H1 (cell line): ENCODE measurements at regions not wholly inside any gene's neighbourhood (a gene's known extent, or its start where the extent isn't known, plus 50 kb on each side); places are given as distances from the start of the nearest gene placed in this dataset.

Source experiments
- CTCF ChIA-PET: fragments of 300-600 bp; sonication (Branson Sonifier 250); formaldehyde crosslinking; loops from one replicate; lab custom pipeline; 2021; ENCODE audit not compliant: partially characterized antibody; lab: Charles Lee
- POLR2A ChIA-PET: fragments of 300-600 bp; sonication (Branson Sonifier 250); formaldehyde crosslinking; loops from one replicate; lab custom pipeline; 2021; ENCODE audit warnings: inconsistent platforms; ENCODE audit not compliant: partially characterized antibody; lab: Charles Lee
- DNase-seq, 2 experiments: peaks; one replicate each; pipeline versions ENCODE4 v3.0.0 to v3.0.0-alpha.2; 2010 to 2022; ENCODE audit warnings: low spot score in 2 of 2, low read depth in 1 of 2, mixed read lengths in 1 of 2
- FAIRE-seq: peaks from 2 replicates; lab custom pipeline; 2011; peaks lifted over from hg19 to GRCh38; lab: Jason Lieb, UNC
- H2AFZ ChIP-seq: 2 replicates; pipeline ENCODE4 v1.8.1; 2012; ENCODE audit warnings: low read length, inconsistent platforms
- H2AK5ac ChIP-seq: 2 replicates; pipeline ENCODE4 v1.6.1; 2013; ENCODE audit warnings: low read depth, low read length
- H2BK120ac ChIP-seq: replicated peaks from 2 replicates; pipeline ENCODE3; 2013; ENCODE audit warnings: low read depth, low read length, inconsistent platforms
- H2BK12ac ChIP-seq: 2 replicates; pipeline ENCODE4 v1.6.1; 2013; ENCODE audit warnings: low read depth, low read length
- H2BK15ac ChIP-seq: 2 replicates; pipeline ENCODE4 v1.6.1; 2013; ENCODE audit warnings: low read length
- H2BK20ac ChIP-seq: 2 replicates; pipeline ENCODE4 v1.6.1; 2013; ENCODE audit warnings: low read length
- H2BK5ac ChIP-seq: 2 replicates; pipeline ENCODE4 v1.6.1; 2013; ENCODE audit warnings: low read depth, low read length
- H3K14ac ChIP-seq: 2 replicates; pipeline ENCODE4 v1.6.1; 2013; ENCODE audit warnings: inconsistent platforms; ENCODE audit not compliant: insufficient read length
- H3K18ac ChIP-seq: 2 replicates; pipeline ENCODE4 v1.6.1; 2013; ENCODE audit warnings: low read length; ENCODE audit errors: extremely low read depth
- H3K23ac ChIP-seq: 2 replicates; pipeline ENCODE4 v1.6.1; 2013; ENCODE audit warnings: inconsistent platforms; ENCODE audit not compliant: insufficient read length
- H3K23me2 ChIP-seq: 2 replicates; pipeline ENCODE4 v1.6.1; 2013; ENCODE audit warnings: low read depth, low read length
- H3K27ac ChIP-seq: 2 replicates; pipeline ENCODE4 v1.6.1; 2011; ENCODE audit warnings: low read depth, low read length, inconsistent platforms
- H3K27me3 ChIP-seq, 4 experiments: replicated peaks in 1 of 4; 1 replicate in 1 of 4; 2 replicates in 3 of 4; pipeline versions ENCODE4 v1.6.1 to v1.8.1; 2011 to 2013; ENCODE audit warnings: low read length in 3 of 4, mild to moderate bottlenecking in 3 of 4, inconsistent platforms in 2 of 4, mixed read lengths in 2 of 4, moderate library complexity in 1 of 4; ENCODE audit not compliant: control insufficient read depth in 3 of 4, insufficient read depth in 3 of 4; ENCODE audit errors: extremely low read depth in 1 of 4
- H3K36me3 ChIP-seq, 4 experiments: 2 replicates each; pipeline versions ENCODE4 v1.6.1 to v1.8.1; 2011 to 2013; ENCODE audit warnings: mild to moderate bottlenecking in 4 of 4, low read length in 3 of 4, moderate library complexity in 2 of 4, control low read depth in 1 of 4, inconsistent platforms in 1 of 4; ENCODE audit not compliant: insufficient read depth in 4 of 4, control insufficient read depth in 2 of 4
- H3K4ac ChIP-seq: replicated peaks from 2 replicates; pipeline ENCODE3; 2013; ENCODE audit warnings: low read length, low read depth, mixed read lengths, inconsistent platforms; ENCODE audit not compliant: insufficient read length
- H3K4me1 ChIP-seq, 4 experiments: replicated peaks in 1 of 4; 1 replicate in 1 of 4; 2 replicates in 3 of 4; pipeline versions ENCODE4 v1.6.1 to v1.8.1; 2011 to 2013; ENCODE audit warnings: low read length in 3 of 4, inconsistent platforms in 2 of 4, mixed read lengths in 1 of 4; ENCODE audit not compliant: insufficient read depth in 4 of 4, control insufficient read depth in 3 of 4
- H3K4me2 ChIP-seq, 2 experiments: 2 replicates each; pipeline versions ENCODE4 v1.6.1 to v1.8.1; 2011 to 2013; ENCODE audit warnings: low read depth in 2 of 2, low read length in 2 of 2, control low read depth in 1 of 2, inconsistent platforms in 1 of 2, mild to moderate bottlenecking in 1 of 2; ENCODE audit not compliant: insufficient read depth in 1 of 2
- H3K4me3 ChIP-seq, 4 experiments: fragments of 200-600, 300-600 bp in 1 of 4; sonication (generic), shearing (Covaris generic), sonication (Bioruptor Twin) in 1 of 4; 2 replicates each; pipeline versions ENCODE4 v1.5.1 to v1.8.1; 2011 to 2016; ENCODE audit warnings: low read length in 4 of 4, low read depth in 3 of 4, control low read depth in 2 of 4, inconsistent platforms in 2 of 4, mild to moderate bottlenecking in 2 of 4, mixed read lengths in 1 of 4, moderate library complexity in 1 of 4; ENCODE audit not compliant: insufficient read depth in 2 of 4; ENCODE audit errors: extremely low read depth in 1 of 4
- H3K56ac ChIP-seq: replicated peaks from 2 replicates; pipeline ENCODE3; 2013; ENCODE audit warnings: low read depth, mild to moderate bottlenecking, mixed read lengths, low read length, inconsistent platforms; ENCODE audit not compliant: insufficient read length
- H3K79me1 ChIP-seq: 2 replicates; pipeline ENCODE4 v1.6.1; 2013; ENCODE audit warnings: low read depth, low read length, control low read depth
- H3K79me2 ChIP-seq, 2 experiments: 2 replicates each; pipeline versions ENCODE4 v1.6.1 to v1.8.1; 2012 to 2013; ENCODE audit warnings: low read length in 2 of 2, mild to moderate bottlenecking in 2 of 2, inconsistent platforms in 1 of 2; ENCODE audit not compliant: insufficient read depth in 2 of 2, control insufficient read depth in 1 of 2
- H3K9ac ChIP-seq, 4 experiments: replicated peaks in 1 of 4; 1 replicate in 1 of 4; 2 replicates in 3 of 4; pipeline versions ENCODE4 v1.6.1 to v1.8.1; 2011 to 2013; ENCODE audit warnings: low read depth in 3 of 4, low read length in 3 of 4, control low read depth in 2 of 4, mild to moderate bottlenecking in 2 of 4, moderate library complexity in 2 of 4, inconsistent platforms in 1 of 4; ENCODE audit errors: extremely low read depth in 1 of 4
- H3K9me3 ChIP-seq, 2 experiments: 2 replicates each; pipeline versions ENCODE4 v1.6.1 to v1.8.1; 2012 to 2013; ENCODE audit warnings: mild to moderate bottlenecking in 2 of 2, moderate library complexity in 2 of 2, control low read depth in 1 of 2, inconsistent platforms in 1 of 2, low read depth in 1 of 2, low read length in 1 of 2, mixed read lengths in 1 of 2; ENCODE audit not compliant: insufficient read depth in 2 of 2
- H4K20me1 ChIP-seq, 2 experiments: replicated peaks in 1 of 2; 2 replicates each; pipeline versions ENCODE3 to v1.8.1; 2011 to 2013; ENCODE audit warnings: inconsistent platforms in 2 of 2, low read length in 2 of 2, mild to moderate bottlenecking in 1 of 2; ENCODE audit not compliant: insufficient read depth in 2 of 2, control insufficient read depth in 1 of 2
- H4K5ac ChIP-seq: 2 replicates; pipeline ENCODE4 v1.6.1; 2013; ENCODE audit warnings: low read length, low read depth, mixed read lengths, inconsistent platforms; ENCODE audit not compliant: insufficient read length
- H4K8ac ChIP-seq: 2 replicates; pipeline ENCODE4 v1.8.0; 2013; ENCODE audit warnings: mild to moderate bottlenecking, moderate library complexity, low read length, inconsistent platforms; ENCODE audit not compliant: insufficient read depth; ENCODE audit errors: extremely low read depth
- H4K91ac ChIP-seq: replicated peaks from 2 replicates; pipeline ENCODE3; 2013; ENCODE audit warnings: low read length, mixed read lengths, inconsistent platforms; ENCODE audit not compliant: insufficient read length
- CHD2 ChIP-seq: IDR thresholded peaks from 2 replicates; pipeline ENCODE4 v1.6.1; 2012; ENCODE audit warnings: low read length, improper control_type of control experiment
- RAD21 ChIP-seq, 2 experiments: IDR thresholded peaks in 1 of 2; conservative IDR thresholded peaks in 1 of 2; 2 replicates each; pipeline ENCODE4 v1.6.1; 2011; ENCODE audit warnings: low read depth in 2 of 2, low read length in 2 of 2, improper control_type of control experiment in 1 of 2, inconsistent platforms in 1 of 2, mild to moderate bottlenecking in 1 of 2, moderate library complexity in 1 of 2
- SP1 ChIP-seq: IDR thresholded peaks from 2 replicates; pipeline ENCODE4 v1.6.1; 2011; ENCODE audit warnings: low read depth, low read length
- TCF12 ChIP-seq: IDR thresholded peaks from 2 replicates; pipeline ENCODE4 v1.6.1; 2011; ENCODE audit warnings: low read depth, mild to moderate bottlenecking, low read length
- YY1 ChIP-seq: IDR thresholded peaks from 2 replicates; pipeline ENCODE4 v1.6.1; 2011; ENCODE audit warnings: low read depth, mild to moderate bottlenecking, low read length
- WGBS, 2 experiments: shearing (Covaris generic) in 1 of 2; methylation state at CpG; one replicate each; pipeline versions ENCODE4 v1.1.6 to v1.1.7; 2013 to 2015; ENCODE audit warnings: low lambda C conversion rate in 2 of 2, mixed read lengths in 2 of 2, inconsistent platforms in 1 of 2, low coverage in 1 of 2, missing lambda C conversion rate in 1 of 2; ENCODE audit not compliant: insufficient replicate concordance in 2 of 2, insufficient coverage in 1 of 2, insufficient read length in 1 of 2; ENCODE audit errors: extremely low coverage in 1 of 2, missing lambda C conversion rate in 1 of 2; 5-methylcytosine and 5-hydroxymethylcytosine counted together

DNA sequence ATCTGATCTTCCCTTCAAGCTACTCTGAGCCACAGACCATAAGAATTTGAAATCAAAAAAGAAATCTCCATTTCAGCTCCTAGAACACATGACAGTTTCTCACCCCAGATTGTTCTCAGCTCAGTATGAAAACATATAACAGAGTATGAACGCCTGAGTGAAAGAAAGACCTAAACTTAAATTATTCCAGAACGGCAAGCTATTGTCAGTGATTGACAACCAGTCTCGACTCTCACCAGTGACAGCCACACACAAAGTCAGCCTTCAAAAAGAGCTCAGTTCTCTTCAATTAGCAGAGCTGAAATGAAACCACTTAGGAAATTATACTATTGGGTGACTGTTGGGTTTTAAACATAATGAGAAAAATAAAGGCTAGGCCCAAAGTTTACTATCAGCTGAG lies 312.8 kb downstream of the OMA1 start:
- Histone ChIP-seq H4K91ac (no peak overlapping the region), H2BK5ac (no peak overlapping the region), H3K79me1 (peaks cover 3% of the 10 kb centered on the region; the same call in 1 of the 2 replicates), H2BK120ac (no peak overlapping the region), H2AFZ (no peak overlapping the region), H3K4me1 (peaks cover 0 to 12% (median 7%) of the 10 kb centered on the region in 4 experiments; a peak in 5 of 7 replicates), H3K9ac (no peak overlapping the region), H4K5ac (no peak overlapping the region), H3K4me3 (no peak overlapping the region), H3K4me2 (no peak overlapping the region), H3K18ac (no peak overlapping the region), H2AK5ac (no peak overlapping the region), H3K4ac (no peak overlapping the region), H3K56ac (no peak overlapping the region), H3K9me3 (no peaks in the 10 kb centered on the region), H3K36me3 (no peaks in the 10 kb centered on the region), H3K27ac (no peak overlapping the region), H3K23ac (no peak overlapping the region), H4K8ac (no peak overlapping the region), H2BK12ac (no peak overlapping the region), H3K27me3 (no peaks in the 10 kb centered on the region), H3K14ac (no peak overlapping the region), H3K23me2 (no peaks in the 10 kb centered on the region), H3K79me2 (peaks cover 0 to 1% of the 10 kb centered on the region in 2 experiments; a peak in 1 of 4 replicates), H2BK15ac (no peak overlapping the region), H4K20me1 (no peaks in the 10 kb centered on the region), H2BK20ac (no peak overlapping the region)
- no peak for FAIRE-seq
- POLR2A ChIA-PET: no interaction called here
- no peak for DNase-seq
- 80% methylated on average over 3 of the region's 3 CpGs; no CpG with 5 or more reads in 1 of the 2 experiments for WGBS, 2 experiments
- TF ChIP-seq RAD21 (IDR thresholded peaks at IDR 0.05 in 1 of 2, conservative IDR thresholded peaks at IDR 0.05 in 1 of 2; ENCODE audit: low read depth in 2 of 2, low read length in 2 of 2) (no peak), SP1 (no peak), TCF12 (no peak), YY1 (no peak), CHD2 (no peak)
- CTCF ChIA-PET: interaction anchor here (0.8 to 1.9 kb wide), 2 partner anchors 29 to 240 kb away, joined by 3 to 5 read pairs; no protein-coding TSS in a partner anchor
